MCF 10A (cell line): ENCODE measurements at regions not wholly inside any gene's neighbourhood (a gene's known extent, or its start where the extent isn't known, plus 50 kb on each side); places are given as distances from the start of the nearest gene placed in this dataset.
A peak's percentile ranks its signal among the peaks of the same experiment; 100 is the strongest.

Source experiments
- BruUV-seq: library from RNA; stranded (reverse); fragments of 400-500 nt; replicated peaks from 2 replicates; lab custom pipeline; 2021; lab: Mats Ljungman, UMichigan
- CTCF ChIA-PET: fragments of 300-600 bp; sonication (Branson Sonifier 250); formaldehyde crosslinking; extraction: SDS; loops from one replicate; lab custom pipeline; 2021; ENCODE audit warnings: antibody characterized with exemption, inconsistent platforms; lab: Yijun Ruan, JAX
- POLR2A ChIA-PET: fragments of 300-600, 350-650 bp; sonication (Branson Sonifier 250); formaldehyde crosslinking; extraction: SDS; loops from one replicate; lab custom pipeline; 2020; ENCODE audit warnings: antibody characterized with exemption, inconsistent platforms; lab: Yijun Ruan, JAX
- DNase-seq: peaks from one replicate; pipeline ENCODE4 v3.0.0-alpha.2; 2018; ENCODE audit not compliant: unreplicated experiment
- H3K27ac Mint-ChIP-seq: one replicate; pipeline ENCODE4 v1.8.0; 2022; ENCODE audit warnings: mild to moderate bottlenecking, low read depth, mixed read lengths; ENCODE audit not compliant: unreplicated experiment
- H3K27me3 Mint-ChIP-seq: one replicate; pipeline ENCODE4 v1.8.0; 2022; ENCODE audit warnings: mixed read lengths; ENCODE audit not compliant: insufficient read depth, unreplicated experiment
- H3K36me3 Mint-ChIP-seq: one replicate; pipeline ENCODE4 v1.8.0; 2022; ENCODE audit warnings: mild to moderate bottlenecking, moderate library complexity, mixed read lengths; ENCODE audit not compliant: insufficient read depth, unreplicated experiment
- H3K4me1 Mint-ChIP-seq: one replicate; pipeline ENCODE4 v1.8.0; 2022; ENCODE audit warnings: mixed read lengths; ENCODE audit not compliant: insufficient read depth, unreplicated experiment
- H3K4me3 Mint-ChIP-seq: one replicate; pipeline ENCODE4 v1.8.0; 2022; ENCODE audit warnings: mild to moderate bottlenecking, moderate library complexity, mixed read lengths; ENCODE audit not compliant: unreplicated experiment
- H3K9me3 Mint-ChIP-seq: one replicate; pipeline ENCODE4 v1.8.0; 2022; ENCODE audit warnings: mixed read lengths; ENCODE audit not compliant: unreplicated experiment
- CTCF ChIP-seq: fragments of 200-600 bp; IDR thresholded peaks from one replicate; pipeline ENCODE4 v1.8.0; 2022; ENCODE audit warnings: antibody characterized with exemption, mild to moderate bottlenecking; ENCODE audit not compliant: unreplicated experiment
- intact Hi-C: fragments of 100-400 bp; cut with micrococcal nuclease; formaldehyde crosslinking; loops from 2 replicates; pipeline ENCODE4 v1.14.1; 2022

DNA sequence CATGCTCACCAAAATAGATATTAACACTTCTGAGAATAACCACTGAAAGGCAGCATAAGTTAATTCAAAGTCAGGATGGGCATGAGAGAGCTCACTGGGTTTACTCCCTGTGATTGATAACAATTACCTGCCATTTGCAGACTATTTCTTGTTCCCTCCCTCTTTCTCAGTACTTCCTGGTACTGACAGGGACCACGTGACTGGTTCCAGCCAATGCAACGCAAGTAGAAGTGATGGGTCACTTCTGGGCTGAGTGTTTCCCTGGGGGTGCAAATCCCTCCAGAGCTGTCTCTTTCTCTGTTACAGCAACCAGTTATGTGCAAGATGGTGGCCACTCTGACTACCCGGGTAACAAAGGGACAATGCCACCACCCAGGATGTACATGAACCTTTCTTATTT lies 118.8 kb downstream of the EFNB2 start:
- H3K4me1 Mint-ChIP-seq = no peaks in the 10 kb centered on the region
- ChIA-PET POLR2A (interaction anchor here (0.7 kb wide), 1 partner anchor 104 kb away, joined by 3 read pairs; no protein-coding TSS in a partner anchor), CTCF (interaction anchor here (0.6 kb wide), 1 partner anchor 12 kb away, joined by 3 read pairs; no protein-coding TSS in a partner anchor)
- H3K27ac Mint-ChIP-seq = no peak overlapping the region
- H3K9me3 Mint-ChIP-seq = no peaks in the 10 kb centered on the region
- no peak overlapping the region for H3K4me3 Mint-ChIP-seq
- DNase-seq = no peak
- no peak for TF ChIP-seq CTCF
- H3K27me3 Mint-ChIP-seq = no peaks in the 10 kb centered on the region
- no TSS peak for BruUV-seq
- no peaks in the 10 kb centered on the region for H3K36me3 Mint-ChIP-seq
- intact Hi-C loops = no loop called here

- ChIA-PET POLR2A (interaction anchor here (0.6 kb wide), 1 partner anchor 507 kb away, joined by 3 read pairs; no protein-coding TSS in a partner anchor), CTCF (interaction anchor here (0.6 kb wide), 1 partner anchor 12 kb away, joined by 3 read pairs; no protein-coding TSS in a partner anchor)
- DNase-seq = no peak
- intact Hi-C loops = no loop called here
- H3K27me3 Mint-ChIP-seq = no peaks in the 10 kb centered on the region
- H3K27ac Mint-ChIP-seq = no peak overlapping the region
- no peak overlapping the region for H3K4me3 Mint-ChIP-seq
- BruUV-seq = no TSS peak
- no peaks in the 10 kb centered on the region for H3K4me1 Mint-ChIP-seq
- H3K36me3 Mint-ChIP-seq = no peaks in the 10 kb centered on the region
- no peaks in the 10 kb centered on the region for H3K9me3 Mint-ChIP-seq
- TF ChIP-seq CTCF = no peak
These were observed 119.5 kb downstream of the EFNB2 start for GRCh38 chr13:106415971-106416370.

GRCh38 chr13:106415442-106415841 lies 120.0 kb downstream of the EFNB2 start:
- no TSS peak for BruUV-seq
- H3K4me3 Mint-ChIP-seq = no peak overlapping the region
- POLR2A ChIA-PET = interaction anchor here (0.6 kb wide), 1 partner anchor 507 kb away, joined by 3 read pairs; no protein-coding TSS in a partner anchor
- H3K36me3 Mint-ChIP-seq = no peaks in the 10 kb centered on the region
- intact Hi-C loops = no loop called here
- no peaks in the 10 kb centered on the region for H3K9me3 Mint-ChIP-seq
- TF ChIP-seq CTCF = no peak
- CTCF ChIA-PET = interaction anchor here (0.7 kb wide), 1 partner anchor 38 kb away, joined by 3 read pairs; no protein-coding TSS in a partner anchor
- no peak for DNase-seq
- H3K4me1 Mint-ChIP-seq = no peaks in the 10 kb centered on the region
- no peaks in the 10 kb centered on the region for H3K27me3 Mint-ChIP-seq
- H3K27ac Mint-ChIP-seq = no peak overlapping the region

- H3K36me3 Mint-ChIP-seq = no peaks in the 10 kb centered on the region
- TF ChIP-seq CTCF = no peak
- ChIA-PET POLR2A (no interaction called here), CTCF (interaction anchor here (0.6 kb wide), 1 partner anchor 69 kb away, joined by 3 read pairs; no protein-coding TSS in a partner anchor)
- no peak overlapping the region for H3K4me3 Mint-ChIP-seq
- H3K9me3 Mint-ChIP-seq = no peaks in the 10 kb centered on the region
- BruUV-seq = no TSS peak
- intact Hi-C loops = no loop called here
- peak; percentile 48 for DNase-seq
- H3K27me3 Mint-ChIP-seq = no peaks in the 10 kb centered on the region
- no peak overlapping the region for H3K27ac Mint-ChIP-seq
- peaks cover 8% of the 10 kb centered on the region for H3K4me1 Mint-ChIP-seq
These were observed 128.1 kb downstream of the EFNB2 start for GRCh38 chr13:106407338-106407737.
